SK-N-SH (cell line): ENCODE measurements at regions not wholly inside any gene's neighbourhood (a gene's known extent, or its start where the extent isn't known, plus 50 kb on each side); places are given as distances from the start of the nearest gene placed in this dataset.

Experiments
- CTCF ChIA-PET: fragments of 300-600, 350-600 bp; formaldehyde crosslinking; extraction: SDS; loops from one replicate; lab custom pipeline; 2021; lab: Yijun Ruan, JAX
- POLR2A ChIA-PET: fragments of 350-600 bp; sonication (Branson Sonifier 250); formaldehyde crosslinking; extraction: SDS; loops from one replicate; lab custom pipeline; 2020; ENCODE audit warnings: antibody characterized with exemption, inconsistent platforms; lab: Yijun Ruan, JAX
- DNase-seq: peaks from one replicate; pipeline ENCODE4 v3.0.0; 2012
- H2AFZ ChIP-seq: fragments of 200-600 bp; sonication (generic); 2 replicates; pipeline ENCODE4 v1.8.1; 2016; ENCODE audit warnings: antibody characterized with exemption, mild to moderate bottlenecking, low read depth
- H3F3A ChIP-seq: fragments of 200-600 bp; sonication (generic); replicated peaks from 2 replicates; pipeline ENCODE3; 2016; ENCODE audit warnings: antibody characterized with exemption, mild to moderate bottlenecking; ENCODE audit not compliant: insufficient read depth
- H3K27ac ChIP-seq, 2 experiments: fragments of 200-500 bp in 1 of 2; fragments of 200-600 bp in 1 of 2; sonication (Bioruptor generic) in 1 of 2; sonication (generic), shearing (Covaris generic) in 1 of 2; 2 replicates each; pipeline versions ENCODE4 v1.5.1 to v1.6.1; 2014 to 2016; ENCODE audit warnings: low read depth in 2 of 2, inconsistent platforms in 1 of 2, low read length in 1 of 2, mild to moderate bottlenecking in 1 of 2, mixed read lengths in 1 of 2
- H3K27me3 ChIP-seq: fragments of 200-600 bp; sonication (generic), shearing (Covaris generic); 2 replicates; pipeline ENCODE4 v1.6.1; 2016; ENCODE audit warnings: mixed run types; ENCODE audit not compliant: insufficient read depth
- H3K36me3 ChIP-seq, 2 experiments: fragments of 200-500 bp in 1 of 2; fragments of 200-600 bp in 1 of 2; sonication (Bioruptor generic) in 1 of 2; sonication (generic) in 1 of 2; replicated peaks in 1 of 2; 2 replicates each; pipeline versions ENCODE3 to v1.5.1; 2014 to 2016; ENCODE audit warnings: low read length in 1 of 2, mild to moderate bottlenecking in 1 of 2; ENCODE audit not compliant: insufficient read depth in 2 of 2, control insufficient read depth in 1 of 2
- H3K4me1 ChIP-seq, 2 experiments: fragments of 200-500 bp in 1 of 2; fragments of 200-600 bp in 1 of 2; sonication (Bioruptor generic) in 1 of 2; sonication (generic), shearing (Covaris generic) in 1 of 2; 2 replicates each; pipeline versions ENCODE4 v1.5.1 to v1.6.1; 2014 to 2016; ENCODE audit warnings: low read depth in 1 of 2, low read length in 1 of 2, mixed run types in 1 of 2; ENCODE audit not compliant: insufficient read depth in 2 of 2, control insufficient read depth in 1 of 2
- H3K4me2 ChIP-seq: fragments of 200-600 bp; sonication (generic), shearing (Covaris generic); 2 replicates; pipeline ENCODE4 v1.6.1; 2017; ENCODE audit warnings: mixed run types
- H3K4me3 ChIP-seq, 2 experiments: fragments of 200-500 bp in 1 of 2; fragments of 200-600 bp in 1 of 2; sonication (Bioruptor generic) in 1 of 2; sonication (generic), shearing (Covaris generic) in 1 of 2; 2 replicates each; pipeline versions ENCODE4 v1.5.1 to v1.8.1; 2014 to 2016; ENCODE audit warnings: low read depth in 2 of 2, inconsistent platforms in 1 of 2, low read length in 1 of 2, mild to moderate bottlenecking in 1 of 2, mixed read lengths in 1 of 2, moderate library complexity in 1 of 2
- H3K79me2 ChIP-seq: fragments of 200-600 bp; sonication (generic); 2 replicates; pipeline ENCODE4 v1.8.1; 2017; ENCODE audit warnings: mild to moderate bottlenecking; ENCODE audit not compliant: insufficient read depth
- H3K9ac ChIP-seq: fragments of 200-600 bp; sonication (generic); 2 replicates; pipeline ENCODE4 v1.6.1; 2017; ENCODE audit warnings: mixed run types
- H3K9me2 ChIP-seq: fragments of 200-600 bp; sonication (generic); 2 replicates; pipeline ENCODE4 v1.6.1; 2017; ENCODE audit warnings: mixed run types
- H3K9me3 ChIP-seq: fragments of 200-600 bp; sonication (generic); 2 replicates; pipeline ENCODE4 v1.6.1; 2017; ENCODE audit warnings: mixed run types, mild to moderate bottlenecking, moderate library complexity
- H4K20me1 ChIP-seq: fragments of 200-600 bp; sonication (generic); 2 replicates; pipeline ENCODE4 v1.6.1; 2017; ENCODE audit warnings: mild to moderate bottlenecking, mixed run types; ENCODE audit not compliant: insufficient read depth
- CHD2 ChIP-seq: fragments of 150-350 bp; IDR thresholded peaks from 2 replicates; pipeline ENCODE4 v1.6.1; 2018; ENCODE audit warnings: low read length; ENCODE audit not compliant: partially characterized antibody
- ELF1 ChIP-seq: IDR thresholded peaks from 2 replicates; pipeline ENCODE4 v1.4.0; 2012
- EZH2phosphoT487 ChIP-seq: fragments of 200-600 bp; sonication (generic); IDR thresholded peaks from 2 replicates; pipeline ENCODE4 v1.6.1; 2017; ENCODE audit warnings: low read depth, mixed run types, mild to moderate bottlenecking, antibody characterized with exemption, moderate library complexity, borderline replicate concordance
- FOXJ3 ChIP-seq: sonication (generic); formaldehyde crosslinking; IDR thresholded peaks from 2 replicates; pipeline ENCODE4 v1.5.1; 2020; ENCODE audit warnings: mild to moderate bottlenecking, missing genetic modification reagents
- FOXM1 ChIP-seq: IDR thresholded peaks from 2 replicates; pipeline ENCODE4 v1.4.0; 2012; ENCODE audit warnings: low read depth, mild to moderate bottlenecking
- GATA2 ChIP-seq: sonication (generic); formaldehyde crosslinking; IDR thresholded peaks from 2 replicates; pipeline ENCODE4 v1.5.0; 2020; ENCODE audit warnings: mild to moderate bottlenecking, missing genetic modification reagents
- IRF3 ChIP-seq: fragments of 150-350 bp; IDR thresholded peaks from 2 replicates; pipeline ENCODE4 v1.6.1; 2016; ENCODE audit warnings: mild to moderate bottlenecking, low read depth, low read length
- JUND ChIP-seq: IDR thresholded peaks from 2 replicates; pipeline ENCODE4 v1.4.0; 2012
- MAX ChIP-seq: IDR thresholded peaks from 2 replicates; pipeline ENCODE4 v1.4.0; 2012; ENCODE audit warnings: low read depth
- MEF2A ChIP-seq: IDR thresholded peaks from 2 replicates; pipeline ENCODE4 v1.4.0; 2012; ENCODE audit warnings: low read depth, borderline replicate concordance
- NFIC ChIP-seq: IDR thresholded peaks from 2 replicates; pipeline ENCODE4 v1.4.0; 2012; ENCODE audit warnings: borderline replicate concordance
- PBX3 ChIP-seq: IDR thresholded peaks from 2 replicates; pipeline ENCODE4; 2012
- POLR2AphosphoS5 ChIP-seq: IDR thresholded peaks from 2 replicates; pipeline ENCODE4 v1.6.1; 2012; ENCODE audit warnings: low read depth, low read length
- RAD21 ChIP-seq: IDR thresholded peaks from 2 replicates; pipeline ENCODE4 v1.6.1; 2012; ENCODE audit warnings: mild to moderate bottlenecking, low read length
- RCOR1 ChIP-seq: fragments of 150-350 bp; IDR thresholded peaks from 2 replicates; pipeline ENCODE4 v1.6.1; 2017; ENCODE audit warnings: antibody characterized with exemption, low read length
- RXRA ChIP-seq: IDR thresholded peaks from 2 replicates; pipeline ENCODE4 v1.4.0; 2012; ENCODE audit warnings: low read depth, mild to moderate bottlenecking, borderline replicate concordance
- SIN3A ChIP-seq: IDR thresholded peaks from 2 replicates; pipeline ENCODE4 v1.6.1; 2012; ENCODE audit warnings: low read depth, mild to moderate bottlenecking, low read length, moderate library complexity, borderline replicate concordance
- SMC3 ChIP-seq: IDR thresholded peaks from 2 replicates; pipeline ENCODE4 v1.6.1; 2012; ENCODE audit warnings: low read depth, low read length, improper control_type of control experiment
- TAF1 ChIP-seq: IDR thresholded peaks from 2 replicates; pipeline ENCODE4 v1.6.1; 2012; ENCODE audit warnings: low read depth, mild to moderate bottlenecking, low read length, moderate library complexity, borderline replicate concordance
- TCF12 ChIP-seq: IDR thresholded peaks from 2 replicates; pipeline ENCODE4 v1.4.0; 2012
- TEAD4 ChIP-seq: IDR thresholded peaks from 2 replicates; pipeline ENCODE4 v1.4.0; 2012; ENCODE audit warnings: mild to moderate bottlenecking, borderline replicate concordance; ENCODE audit not compliant: insufficient read depth
- YY1 ChIP-seq: IDR thresholded peaks from 2 replicates; pipeline ENCODE4 v1.4.0; 2012; ENCODE audit warnings: low read depth, mild to moderate bottlenecking
- WGBS: methylation state at CpG from one replicate; pipeline ENCODE4 v1.1.6; 2017; ENCODE audit warnings: low lambda C conversion rate; 5-methylcytosine and 5-hydroxymethylcytosine counted together

- H3K9me3 ChIP-seq, result no peaks in the 10 kb centered on the region
- no peak overlapping the region for H3K9ac ChIP-seq
- H3K27me3 ChIP-seq, result no peaks in the 10 kb centered on the region
- H2AFZ ChIP-seq, result no peak overlapping the region
- 2% methylated on average over 4 of the region's 4 CpGs for WGBS
- H3K4me2 ChIP-seq, result no peak overlapping the region
- H3K27ac ChIP-seq, result no peak overlapping the region
- H4K20me1 ChIP-seq, result no peaks in the 10 kb centered on the region
- ChIA-PET POLR2A (no interaction called here), CTCF (no interaction called here)
- DNase-seq, result no peak
- H3K4me3 ChIP-seq, result no peak overlapping the region
- H3K4me1 ChIP-seq, result no peaks in the 10 kb centered on the region
- no peaks in the 10 kb centered on the region for H3K79me2 ChIP-seq
- TF ChIP-seq ELF1 (no peak), RAD21 (no peak), RXRA (no peak), TCF12 (no peak), YY1 (no peak), MEF2A (no peak), FOXJ3 (CRISPR knock-in tag) (no peak), EZH2phosphoT487 (no peak), POLR2AphosphoS5 (no peak), GATA2 (CRISPR knock-in tag) (no peak), NFIC (no peak), TEAD4 (no peak)
- no peaks in the 10 kb centered on the region for H3K36me3 ChIP-seq
- H3K9me2 ChIP-seq, result no peaks in the 10 kb centered on the region
- no peaks in the 10 kb centered on the region for H3F3A ChIP-seq
Observed at GRCh38 chr2:228432116-228432515, 250.6 kb upstream of the SPHKAP start.

GRCh38 chr2:228430986-228431385, 249.5 kb upstream of the SPHKAP start:
- Histone ChIP-seq H3K36me3 (no peaks in the 10 kb centered on the region), H3K9me2 (no peaks in the 10 kb centered on the region), H3K4me2 (no peak overlapping the region), H3K27ac (no peak overlapping the region), H3K4me3 (no peak overlapping the region), H3K9ac (no peak overlapping the region), H3K9me3 (no peaks in the 10 kb centered on the region), H3F3A (no peaks in the 10 kb centered on the region), H2AFZ (no peak overlapping the region), H3K79me2 (no peaks in the 10 kb centered on the region), H3K4me1 (no peaks in the 10 kb centered on the region), H3K27me3 (no peaks in the 10 kb centered on the region), H4K20me1 (no peaks in the 10 kb centered on the region)
- no peak for DNase-seq
- ChIA-PET CTCF (no interaction called here), POLR2A (no interaction called here)
- no peak for TF ChIP-seq SIN3A
- TF ChIP-seq TCF12, result no peak
- TF ChIP-seq SMC3, result no peak
- no peak for TF ChIP-seq NFIC
- TF ChIP-seq CHD2, result no peak
- TF ChIP-seq EZH2phosphoT487, result no peak
- TF ChIP-seq FOXJ3 (CRISPR knock-in tag), result no peak
- no peak for TF ChIP-seq IRF3
- TF ChIP-seq MAX, result no peak
- TF ChIP-seq GATA2 (CRISPR knock-in tag), result no peak
- no peak for TF ChIP-seq TAF1
- TF ChIP-seq ELF1, result no peak
- no peak for TF ChIP-seq JUND
- TF ChIP-seq RCOR1, result no peak
- no peak for TF ChIP-seq MEF2A
- TF ChIP-seq FOXM1, result no peak
- no peak for TF ChIP-seq POLR2AphosphoS5
- TF ChIP-seq RAD21, result no peak
- TF ChIP-seq PBX3, result no peak
- TF ChIP-seq TEAD4, result no peak
- 7% methylated on average over 1 of the region's 1 CpG for WGBS
